SKM-1 treated with dmso at 0.1 percent for 144 hours (cell line): ENCODE measurements at regions not wholly inside any gene's neighbourhood (a gene's known extent, or its start where the extent isn't known, plus 50 kb on each side); places are given as distances from the start of the nearest gene placed in this dataset.
A peak's percentile ranks its signal among the peaks of the same experiment; 100 is the strongest.

Experiments
- DNase-seq: peaks from one replicate; lab custom pipeline; 2025; ENCODE audit not compliant: unreplicated experiment; lab: John Stamatoyannopoulos, UW

- DNase-seq = no peak
Measured at GRCh38 chr16:50960517-50961202, 190.4 kb downstream of the SALL1 start.

GRCh38 chr16:50957056-50957455 is 194.0 kb downstream of the SALL1 start:
- no peak for DNase-seq

- no peak for DNase-seq
Measured at GRCh38 chr16:50956637-50957036, 194.4 kb downstream of the SALL1 start.

- no peak for DNase-seq
Measured at GRCh38 chr16:50955311-50955710, 195.8 kb downstream of the SALL1 start.

- DNase-seq = no peak
Measured at GRCh38 chr16:50954469-50954868, 196.6 kb downstream of the SALL1 start.

DNA sequence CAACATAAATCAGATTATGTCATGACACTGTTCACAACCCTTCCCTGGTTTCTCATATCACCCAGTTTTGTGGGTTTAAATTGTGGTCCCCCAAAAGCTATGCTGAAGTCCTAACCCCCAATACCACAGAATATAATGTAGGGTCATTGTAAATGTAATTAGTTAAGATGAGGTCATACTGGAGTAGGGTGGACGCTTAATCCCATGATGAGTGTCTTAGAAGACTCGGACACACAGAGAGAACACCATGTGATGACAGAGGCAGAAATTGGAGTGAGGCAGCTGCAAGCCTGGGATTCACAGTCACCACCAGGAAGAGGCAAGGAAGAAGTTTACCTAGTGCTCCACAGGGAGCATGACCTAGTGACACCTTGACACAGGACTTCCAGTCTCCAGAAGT is 197.8 kb downstream of the SALL1 start:
- no peak for DNase-seq

GRCh38 chr16:50950955-50951354 is 200.1 kb downstream of the SALL1 start:
- no peak for DNase-seq

DNA sequence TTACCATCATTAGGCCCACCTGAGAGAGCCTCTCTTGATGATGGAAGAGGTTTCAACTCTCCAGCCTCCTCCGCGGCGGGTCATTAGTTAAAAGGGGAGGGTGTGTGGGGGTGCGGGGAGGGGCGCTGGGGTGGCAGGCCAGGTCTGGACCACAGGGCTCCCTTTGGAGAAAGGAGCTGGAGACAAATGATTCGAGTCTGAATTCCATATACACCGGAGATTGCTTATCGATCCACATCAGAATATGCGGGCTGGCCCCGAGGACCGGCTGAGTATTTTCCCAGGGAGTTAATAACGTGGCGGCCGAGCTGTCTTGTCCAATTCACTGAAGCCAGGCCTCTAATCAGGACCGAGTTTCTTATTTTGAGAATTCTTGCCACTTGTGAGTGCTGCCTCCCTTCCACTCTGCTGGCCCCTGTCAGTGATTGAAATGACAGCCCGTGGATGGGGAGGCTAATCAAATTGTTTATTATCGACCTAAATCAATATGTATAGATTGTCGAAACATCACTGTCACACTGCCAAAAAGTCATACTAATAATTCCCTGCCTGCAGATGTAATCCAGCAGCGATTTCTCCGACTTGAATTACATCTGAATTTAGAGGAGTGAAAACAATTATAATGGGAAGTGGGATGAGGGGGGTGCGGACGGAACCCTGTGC is 202.7 kb downstream of the SALL1 start:
- no peak for DNase-seq

DNA sequence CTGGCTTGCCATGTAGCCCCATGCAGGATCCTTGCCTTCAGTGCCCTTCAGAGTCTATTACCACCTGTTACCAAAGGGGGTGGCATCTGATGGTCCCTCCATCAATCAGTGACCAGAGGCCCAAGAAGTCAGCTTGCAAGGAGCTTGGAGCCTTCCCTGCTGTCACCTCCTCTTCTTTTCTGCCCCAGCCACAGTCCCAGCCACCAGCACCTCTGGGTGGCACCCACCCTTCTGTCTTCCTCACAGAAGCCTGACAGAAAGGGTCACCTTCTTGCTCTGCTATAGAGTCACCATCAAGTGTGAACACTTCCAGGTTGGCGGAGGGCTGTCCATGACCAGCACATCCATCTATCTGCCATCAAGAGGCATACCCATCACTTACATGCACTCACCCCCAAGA is 203.2 kb downstream of the SALL1 start:
- DNase-seq = no peak

DNA sequence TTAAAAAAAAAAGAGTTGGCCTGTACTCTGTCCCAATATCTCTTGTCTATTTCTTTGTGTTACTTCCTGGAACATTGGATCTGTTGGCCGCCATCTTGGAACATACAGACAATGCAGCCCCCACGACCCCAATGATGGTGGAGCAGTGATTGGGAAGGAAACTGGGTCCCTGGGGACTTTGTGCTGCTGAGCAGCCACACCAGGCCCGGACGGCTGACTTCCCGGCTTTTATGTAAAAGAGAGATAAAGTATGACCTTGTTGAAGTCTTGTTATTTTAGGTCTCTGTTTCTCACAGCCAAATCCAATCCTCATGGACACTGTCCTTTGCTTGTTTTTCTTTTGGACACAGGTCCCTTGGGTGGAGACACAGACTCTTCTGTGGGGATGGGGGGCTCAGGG is 204.5 kb downstream of the SALL1 start:
- no peak for DNase-seq

DNA sequence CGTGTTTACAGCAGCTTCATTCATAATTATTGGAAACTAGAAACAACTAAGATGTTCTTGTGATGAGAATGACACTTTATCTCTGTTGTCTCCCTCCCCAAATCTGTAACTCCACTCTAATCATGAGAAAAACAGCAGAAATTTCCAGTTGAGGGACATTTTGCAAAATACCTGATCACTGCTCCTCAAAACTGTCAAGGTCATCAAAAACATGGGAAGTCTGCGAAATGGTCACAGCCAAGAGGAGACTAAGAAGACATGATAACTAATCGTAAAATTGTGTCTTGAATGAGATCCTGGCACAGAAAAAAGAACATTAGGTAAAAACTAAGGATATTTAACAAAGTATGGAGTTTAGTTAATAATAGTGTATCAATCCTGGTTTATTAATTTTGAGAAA is 204.2 kb downstream of the CYLD start:
- DNase-seq = no peak

DNA sequence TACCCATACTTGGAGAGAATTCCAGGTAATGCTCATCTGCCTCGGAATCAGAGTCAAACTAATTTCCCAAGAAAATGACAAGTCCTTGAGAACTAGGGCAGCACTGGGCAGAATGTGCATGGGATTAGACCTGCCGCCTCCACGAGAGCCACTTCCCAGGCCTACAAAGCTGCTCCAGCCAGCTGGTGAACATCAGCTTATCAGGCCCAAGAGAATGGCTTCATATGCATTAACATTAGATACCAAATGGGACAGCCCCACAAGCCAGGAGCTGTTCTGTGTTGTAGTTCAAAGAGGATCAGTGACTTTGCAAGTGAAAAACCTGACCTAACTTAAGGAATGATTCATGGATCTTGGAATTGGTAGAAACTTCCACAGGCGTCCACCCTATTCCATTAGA is 203.3 kb downstream of the CYLD start:
- DNase-seq = no peak

GRCh38 chr16:50944436-50944835 is 202.6 kb downstream of the CYLD start:
- DNase-seq = no peak

DNA sequence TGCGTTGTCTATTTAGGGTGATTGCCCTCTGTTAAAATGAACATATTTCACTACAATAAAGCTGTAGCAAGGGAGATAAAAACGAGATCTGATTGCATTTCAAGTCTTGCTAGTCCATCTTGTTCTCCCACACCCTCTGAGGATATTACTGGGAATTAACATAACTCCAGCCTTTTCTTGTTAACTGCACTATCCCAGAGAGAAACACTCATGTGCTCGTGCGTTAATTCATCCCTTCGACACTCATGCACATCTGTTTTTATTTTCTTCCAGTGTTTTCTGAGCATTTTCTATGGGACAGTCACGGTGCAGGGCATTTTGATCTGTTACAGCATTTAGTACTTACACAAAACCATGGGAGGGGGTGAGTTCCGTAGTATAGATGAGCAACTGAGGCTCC is 202.1 kb downstream of the CYLD start:
- DNase-seq = no peak

DNA sequence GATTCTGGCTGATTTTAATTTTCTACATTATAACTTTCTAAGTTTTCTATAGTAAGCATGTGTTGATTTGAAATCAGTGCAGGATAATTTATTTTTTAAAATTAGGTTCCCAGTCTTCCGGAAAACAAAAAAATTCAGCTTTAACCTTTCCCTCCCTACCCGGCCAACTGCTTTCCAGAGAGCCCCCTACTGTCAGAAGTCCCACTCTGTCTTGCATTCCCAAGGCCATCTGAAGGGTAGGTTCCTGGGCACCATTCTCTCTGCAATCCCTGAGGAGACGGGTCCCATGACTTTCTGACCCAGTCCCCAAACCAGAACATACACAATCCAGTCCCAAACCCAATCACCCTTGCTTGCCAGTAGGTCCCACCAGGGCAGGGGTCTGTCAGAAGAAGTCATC is 200.3 kb downstream of the CYLD start:
- no peak for DNase-seq

GRCh38 chr16:50941681-50942080 is 199.8 kb downstream of the CYLD start:
- DNase-seq = no peak

GRCh38 chr16:50940275-50940854 is 198.5 kb downstream of the CYLD start:
- no peak for DNase-seq

DNA sequence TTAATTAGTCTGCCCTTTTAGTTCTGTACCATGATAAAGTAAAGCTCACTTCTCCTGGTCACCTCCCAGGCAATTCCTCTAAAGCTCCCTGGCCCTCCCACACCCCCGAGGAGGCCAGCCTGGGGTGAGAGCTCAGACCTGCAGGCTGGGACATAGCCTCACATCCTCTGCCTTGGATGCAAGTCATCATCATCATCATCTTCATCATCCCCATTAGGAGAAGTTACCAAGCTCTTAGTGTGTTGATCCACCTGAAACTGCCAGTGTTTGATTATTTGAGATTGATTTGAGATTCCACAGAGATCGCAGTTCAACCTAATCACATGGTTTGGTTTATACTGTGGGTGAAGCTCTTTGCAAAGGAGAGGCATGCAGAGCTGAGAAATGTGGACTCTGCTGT is 197.5 kb downstream of the CYLD start:
- DNase-seq = no peak

- DNase-seq = no peak
Measured at GRCh38 chr16:50938932-50939331, 197.0 kb downstream of the CYLD start.

- DNase-seq = no peak
Measured at GRCh38 chr16:50933262-50933661, 191.4 kb downstream of the CYLD start.

GRCh38 chr16:50932348-50932935 is 190.6 kb downstream of the CYLD start:
- DNase-seq = peak; percentile 16

DNA sequence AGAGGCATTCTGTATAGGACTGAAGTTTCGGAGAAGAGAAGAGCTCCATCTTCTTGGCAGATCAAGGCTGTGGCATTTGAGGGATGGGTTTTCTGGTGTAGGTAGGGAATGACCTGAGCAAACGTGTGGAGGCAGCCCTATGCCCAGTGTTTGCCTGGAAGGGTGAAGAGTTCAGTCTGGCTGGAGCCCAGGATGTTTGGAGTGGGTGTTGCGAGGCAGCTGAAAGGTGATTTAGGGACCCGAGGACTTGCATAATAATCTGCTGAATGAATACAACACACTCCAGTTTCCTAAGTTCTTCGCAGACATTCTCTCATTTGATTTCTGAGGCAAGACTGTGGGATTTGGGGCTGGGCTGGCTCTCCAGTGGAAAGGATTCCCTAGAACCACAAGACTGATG is 186.2 kb downstream of the CYLD start:
- DNase-seq = no peak
